ENCODE measurements at regions not wholly inside any gene's neighbourhood (a gene's known extent, or its start where the extent isn't known, plus 50 kb on each side); places are given as distances from the start of the nearest gene placed in this dataset.

DNA sequence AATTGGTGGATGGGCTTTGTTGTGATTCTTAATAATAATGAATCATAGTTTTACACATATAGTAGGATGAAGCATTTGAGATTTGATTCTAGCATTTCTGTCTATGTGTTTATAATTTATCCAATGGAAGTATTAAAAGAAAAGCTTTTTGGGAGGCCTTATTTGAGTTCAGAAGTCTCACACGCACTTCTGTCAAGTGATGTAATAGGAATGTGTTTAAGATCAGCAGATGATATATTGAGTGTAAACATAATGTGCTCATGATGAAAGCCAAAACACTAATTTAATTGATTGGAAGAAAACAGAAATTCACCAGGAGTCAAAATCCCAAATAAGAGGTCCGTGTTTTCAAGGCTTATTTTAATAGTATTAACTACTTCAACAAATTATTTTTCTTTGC, 435.6 kb upstream of the HSF2 start:
- H3K4me1 ChIP-seq = no peaks in the 10 kb centered on the region
- H3K27ac ChIP-seq = no peak overlapping the region
- DNase-seq (no peak), ATAC-seq (no peak)
- TF ChIP-seq, protein P1, sequence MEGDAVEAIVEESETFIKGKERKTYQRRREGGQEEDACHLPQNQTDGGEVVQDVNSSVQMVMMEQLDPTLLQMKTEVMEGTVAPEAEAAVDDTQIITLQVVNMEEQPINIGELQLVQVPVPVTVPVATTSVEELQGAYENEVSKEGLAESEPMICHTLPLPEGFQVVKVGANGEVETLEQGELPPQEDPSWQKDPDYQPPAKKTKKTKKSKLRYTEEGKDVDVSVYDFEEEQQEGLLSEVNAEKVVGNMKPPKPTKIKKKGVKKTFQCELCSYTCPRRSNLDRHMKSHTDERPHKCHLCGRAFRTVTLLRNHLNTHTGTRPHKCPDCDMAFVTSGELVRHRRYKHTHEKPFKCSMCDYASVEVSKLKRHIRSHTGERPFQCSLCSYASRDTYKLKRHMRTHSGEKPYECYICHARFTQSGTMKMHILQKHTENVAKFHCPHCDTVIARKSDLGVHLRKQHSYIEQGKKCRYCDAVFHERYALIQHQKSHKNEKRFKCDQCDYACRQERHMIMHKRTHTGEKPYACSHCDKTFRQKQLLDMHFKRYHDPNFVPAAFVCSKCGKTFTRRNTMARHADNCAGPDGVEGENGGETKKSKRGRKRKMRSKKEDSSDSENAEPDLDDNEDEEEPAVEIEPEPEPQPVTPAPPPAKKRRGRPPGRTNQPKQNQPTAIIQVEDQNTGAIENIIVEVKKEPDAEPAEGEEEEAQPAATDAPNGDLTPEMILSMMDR (IDR thresholded peaks at IDR 0.05) = no peak
- intact Hi-C loops (cut with DNase I) = no loop called here
- H3K36me3 ChIP-seq = no peaks in the 10 kb centered on the region
- H3K4me3 ChIP-seq = no peak overlapping the region
- whole genome bisulfite sequencing, 2 donors = 79 to 90% methylated on average over 2 of the region's 2 CpGs
- peaks cover 0 to 7% (median 0%) of the 10 kb centered on the region in 11 donors for H3K9me3 ChIP-seq
- no peaks in the 10 kb centered on the region for H3K27me3 ChIP-seq

DNA sequence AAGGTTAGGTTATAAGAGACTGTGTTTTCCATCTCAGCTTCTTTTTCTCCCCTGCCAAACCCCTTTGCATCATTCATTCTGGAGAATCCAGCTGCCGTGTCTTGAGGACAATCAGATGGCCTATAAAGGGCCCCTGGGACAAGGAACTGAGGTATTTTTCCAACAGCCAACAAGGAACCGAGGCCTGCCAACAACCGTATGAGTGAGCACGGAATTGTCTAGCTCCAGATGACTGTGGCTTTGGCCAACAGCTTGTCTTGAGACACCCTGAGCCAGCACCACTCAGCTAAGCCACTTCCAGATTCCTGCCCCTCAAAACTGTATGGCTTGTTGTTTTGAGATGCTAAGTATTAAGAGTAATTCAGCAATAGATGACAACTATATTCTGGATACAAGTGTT, 433.7 kb upstream of the HSF2 start:
- Histone ChIP-seq H3K4me1 (no peaks in the 10 kb centered on the region), H3K9me3 (peaks cover 0 to 7% (median 0%) of the 10 kb centered on the region in 11 donors), H3K27me3 (no peaks in the 10 kb centered on the region), H3K36me3 (no peaks in the 10 kb centered on the region), H3K27ac (no peak overlapping the region), H3K4me3 (no peak overlapping the region)
- TF ChIP-seq, protein P1 (IDR thresholded peaks at IDR 0.05) = no peak
- 58 to 68% methylated on average over 4 of the region's 4 CpGs for WGBS, 2 donors
- intact Hi-C loops (cut with DNase I) = no loop called here
- ATAC-seq (no peak), DNase-seq (no peak)

DNA sequence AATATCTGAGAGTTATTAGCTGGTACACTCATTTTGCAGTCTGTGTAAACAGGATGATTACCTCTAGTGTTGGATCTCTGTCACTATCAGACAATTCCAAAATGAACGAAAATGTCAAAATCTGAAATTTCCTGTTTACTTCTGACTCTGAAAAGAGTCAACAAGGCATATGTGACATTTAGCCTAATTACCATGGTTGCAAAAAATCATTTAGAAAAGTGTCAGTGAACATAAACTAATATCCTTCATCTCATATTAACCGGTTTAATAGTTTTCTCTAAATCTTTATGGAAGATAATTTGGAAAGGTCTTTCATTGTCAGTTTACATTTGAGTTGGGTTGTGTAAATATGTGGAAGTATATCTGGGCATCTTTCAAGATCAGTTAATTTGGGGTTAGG, 431.8 kb upstream of the HSF2 start:
- 69 to 83% methylated on average over 2 of the region's 2 CpGs for WGBS, 2 donors
- TF ChIP-seq, protein P1 (IDR thresholded peaks at IDR 0.05) = no peak
- H3K27me3 ChIP-seq = no peaks in the 10 kb centered on the region
- H3K4me1 ChIP-seq = no peaks in the 10 kb centered on the region
- H3K9me3 ChIP-seq = peaks cover 0 to 7% (median 0%) of the 10 kb centered on the region in 11 donors
- H3K36me3 ChIP-seq = no peaks in the 10 kb centered on the region
- H3K27ac ChIP-seq = no peak overlapping the region
- intact Hi-C loops (cut with DNase I) = no loop called here
- H3K4me3 ChIP-seq = no peak overlapping the region
- DNase-seq = no peak
- ATAC-seq = no peak

DNA sequence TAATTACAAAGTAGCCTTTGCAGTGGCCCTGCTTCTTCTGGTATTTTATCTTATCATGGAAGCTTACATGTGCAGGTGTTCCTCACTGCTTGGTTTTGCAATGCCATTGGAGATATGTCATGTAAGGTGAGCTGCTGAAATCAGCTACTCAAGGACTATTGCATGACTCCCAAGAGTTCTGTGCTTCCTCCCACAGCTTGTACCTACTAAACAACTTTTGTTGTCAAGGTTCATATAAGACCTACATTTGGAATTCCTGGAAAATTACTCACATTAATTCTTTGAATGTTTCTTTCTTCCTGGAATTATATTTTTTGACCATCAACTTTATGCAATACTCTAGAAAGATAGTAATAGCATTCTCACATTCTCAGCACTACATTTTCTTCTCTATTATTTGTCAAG, 427.5 kb upstream of the HSF2 start:
- no peak for DNase-seq
- no peaks in the 10 kb centered on the region for H3K27me3 ChIP-seq
- H3K9me3 ChIP-seq = peaks cover 0 to 18% (median 0%) of the 10 kb centered on the region in 11 donors
- H3K4me1 ChIP-seq = no peaks in the 10 kb centered on the region
- H3K27ac ChIP-seq = no peak overlapping the region
- TF ChIP-seq, protein P1 (IDR thresholded peaks at IDR 0.05) = no peak
- intact Hi-C loops (cut with DNase I) = no loop called here
- H3K4me3 ChIP-seq = no peak overlapping the region
- H3K36me3 ChIP-seq = no peaks in the 10 kb centered on the region
- no peak for ATAC-seq

DNA sequence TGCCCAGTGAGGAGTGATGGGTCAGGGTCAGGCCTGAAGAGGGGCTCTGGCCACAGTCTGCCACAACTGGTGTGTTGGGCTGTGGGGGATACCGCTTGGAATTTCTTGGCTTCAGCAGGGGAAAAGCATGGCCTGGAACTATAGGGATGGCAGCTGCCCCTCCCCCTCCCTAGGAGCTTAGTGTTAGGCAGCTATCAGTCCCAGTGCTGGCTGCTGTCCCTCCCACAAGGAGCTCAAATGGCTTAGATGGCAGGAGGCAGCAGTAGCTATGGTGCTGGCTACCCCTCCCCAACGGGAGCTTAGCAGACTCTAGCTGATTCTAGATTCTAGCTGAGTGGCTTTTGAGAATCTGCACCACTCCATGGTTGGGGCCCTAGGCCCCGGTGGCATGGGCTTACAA, 414.5 kb upstream of the HSF2 start:
- Histone ChIP-seq H3K36me3 (no peaks in the 10 kb centered on the region), H3K4me3 (no peak overlapping the region), H3K27me3 (no peaks in the 10 kb centered on the region), H3K4me1 (no peaks in the 10 kb centered on the region), H3K9me3 (peaks cover 0 to 16% (median 0%) of the 10 kb centered on the region in 11 donors), H3K27ac (no peak overlapping the region)
- intact Hi-C loops (cut with DNase I) = no loop called here
- no peak for DNase-seq
- TF ChIP-seq, protein P1 (IDR thresholded peaks at IDR 0.05) = no peak
- WGBS, 2 donors = 72 to 77% methylated on average over 3 of the region's 3 CpGs
- ATAC-seq = no peak

Measured in heart right ventricle (tissue), 16 donors.